Bronchial epithelial cell (primary cell): ENCODE measurements at regions not wholly inside any gene's neighbourhood (a gene's known extent, or its start where the extent isn't known, plus 50 kb on each side); places are given as distances from the start of the nearest gene placed in this dataset.
A peak's percentile ranks its signal among the peaks of the same experiment; 100 is the strongest.

ENCODE experiments used
- DNase-seq: peaks from one replicate; pipeline ENCODE4 v3.0.0-alpha.2; 2010; ENCODE audit warnings: low read depth
- FAIRE-seq: peaks from 2 replicates; lab custom pipeline; 2011; peaks lifted over from hg19 to GRCh38; lab: Jason Lieb, UNC
- H3K27me3 ChIP-seq: 2 replicates; pipeline ENCODE4 v1.5.1; 2011; ENCODE audit warnings: low read length; ENCODE audit not compliant: control insufficient read depth, insufficient read depth
- H3K36me3 ChIP-seq: 2 replicates; pipeline ENCODE4 v1.5.1; 2011; ENCODE audit warnings: low read length; ENCODE audit not compliant: control insufficient read depth, insufficient read depth
- H3K4me3 ChIP-seq: 2 replicates; pipeline ENCODE4 v1.5.1; 2011; ENCODE audit warnings: mild to moderate bottlenecking, low read depth, low read length, control low read depth
- CTCF ChIP-seq: IDR thresholded peaks from 2 replicates; pipeline ENCODE4 v1.5.1; 2011; ENCODE audit warnings: mild to moderate bottlenecking, moderate library complexity, low read length, control low read depth, inconsistent platforms; ENCODE audit not compliant: insufficient read depth, severe bottlenecking

DNA sequence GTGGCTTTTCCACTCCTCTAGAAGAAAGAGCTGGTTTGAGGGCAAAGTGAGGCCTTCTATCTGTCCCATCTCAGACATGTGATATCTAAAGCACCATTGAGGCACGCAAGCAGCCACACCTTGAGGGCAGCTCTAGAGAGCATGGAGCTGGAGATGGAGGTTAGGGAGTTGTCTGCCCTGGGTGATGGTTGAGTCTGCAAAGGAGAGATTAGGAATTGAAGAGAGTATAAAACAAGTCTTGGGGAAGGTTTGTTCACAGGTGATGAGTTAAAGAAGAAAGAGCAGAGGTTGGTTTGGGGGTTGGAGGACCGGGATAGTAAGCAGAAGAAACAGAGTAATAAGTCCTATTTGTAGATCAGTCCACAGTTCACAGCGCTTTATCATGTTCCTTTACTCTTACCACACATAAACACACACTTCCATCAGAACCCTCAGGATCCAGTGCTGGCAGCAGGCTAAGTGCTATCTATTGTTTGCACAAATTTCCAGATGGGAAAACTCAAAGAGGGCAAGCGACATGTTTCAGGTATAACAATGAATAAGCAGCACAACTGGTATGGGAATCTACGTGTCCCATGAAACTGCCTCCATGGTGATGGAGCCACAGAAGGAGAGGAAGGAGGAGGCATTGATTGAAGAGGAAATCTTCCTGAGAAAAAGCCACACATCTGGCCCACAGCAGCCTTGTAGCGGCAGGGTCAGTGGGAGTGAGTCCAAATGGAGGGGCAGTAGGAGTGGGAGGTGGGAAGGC is 65.8 kb downstream of the RASSF10 start:
- H3K4me3 ChIP-seq: no peak overlapping the region
- H3K27me3 ChIP-seq: no peaks in the 10 kb centered on the region
- DNase-seq (no peak), FAIRE-seq (no peak)
- TF ChIP-seq CTCF: no peak
- H3K36me3 ChIP-seq: no peaks in the 10 kb centered on the region

DNA sequence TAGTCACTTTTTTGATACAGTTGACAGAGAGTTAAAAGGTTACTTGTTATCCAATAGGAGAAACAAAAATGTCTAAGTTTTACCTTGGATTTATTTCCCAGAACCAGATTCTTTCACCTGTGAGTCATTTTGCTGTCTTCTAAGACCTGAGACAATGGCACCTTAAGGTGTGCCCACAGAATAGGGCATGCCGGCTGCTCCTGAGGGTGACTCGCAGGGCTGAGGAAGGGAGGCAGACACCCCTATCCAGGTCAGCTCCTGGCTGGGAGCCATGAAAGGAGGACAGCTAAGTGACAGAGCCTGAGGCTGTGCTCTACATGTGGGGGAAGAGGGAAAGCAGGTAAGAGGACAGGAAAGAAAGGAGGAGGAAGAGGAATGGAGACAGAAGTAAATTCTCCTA is 67.8 kb downstream of the RASSF10 start:
- DNase-seq (peak; percentile 84), FAIRE-seq (no peak)
- H3K4me3 ChIP-seq: no peak overlapping the region
- no peaks in the 10 kb centered on the region for H3K27me3 ChIP-seq
- TF ChIP-seq CTCF: no peak
- no peaks in the 10 kb centered on the region for H3K36me3 ChIP-seq

DNA sequence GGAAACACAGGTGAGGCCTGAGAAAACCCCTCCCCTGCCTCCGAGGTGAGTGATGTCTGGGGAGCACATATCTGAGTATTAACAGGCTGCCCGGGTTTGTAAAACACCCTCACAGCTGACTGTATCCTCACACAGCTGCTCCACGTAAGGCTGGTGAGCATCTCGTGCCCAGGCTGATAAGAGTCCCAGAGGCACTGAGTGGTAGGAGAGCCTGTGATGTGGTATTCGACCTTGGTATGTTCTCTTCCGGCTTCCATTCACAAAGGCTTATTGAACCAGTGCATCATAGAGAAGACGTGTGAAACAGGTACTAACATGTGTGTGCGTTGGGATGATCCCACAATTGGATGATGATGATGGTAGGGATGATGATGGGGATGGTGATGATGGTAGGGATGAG is 71.7 kb downstream of the RASSF10 start:
- no peak overlapping the region for H3K4me3 ChIP-seq
- H3K27me3 ChIP-seq: no peaks in the 10 kb centered on the region
- no peaks in the 10 kb centered on the region for H3K36me3 ChIP-seq
- DNase-seq (no peak), FAIRE-seq (peak; percentile 58)
- TF ChIP-seq CTCF: no peak

- no peak overlapping the region for H3K4me3 ChIP-seq
- FAIRE-seq: no peak
- no peak for DNase-seq
- H3K36me3 ChIP-seq: no peaks in the 10 kb centered on the region
- TF ChIP-seq CTCF: no peak
- H3K27me3 ChIP-seq: no peaks in the 10 kb centered on the region
These were observed 73.5 kb downstream of the RASSF10 start for GRCh38 chr11:13082588-13082987.

DNA sequence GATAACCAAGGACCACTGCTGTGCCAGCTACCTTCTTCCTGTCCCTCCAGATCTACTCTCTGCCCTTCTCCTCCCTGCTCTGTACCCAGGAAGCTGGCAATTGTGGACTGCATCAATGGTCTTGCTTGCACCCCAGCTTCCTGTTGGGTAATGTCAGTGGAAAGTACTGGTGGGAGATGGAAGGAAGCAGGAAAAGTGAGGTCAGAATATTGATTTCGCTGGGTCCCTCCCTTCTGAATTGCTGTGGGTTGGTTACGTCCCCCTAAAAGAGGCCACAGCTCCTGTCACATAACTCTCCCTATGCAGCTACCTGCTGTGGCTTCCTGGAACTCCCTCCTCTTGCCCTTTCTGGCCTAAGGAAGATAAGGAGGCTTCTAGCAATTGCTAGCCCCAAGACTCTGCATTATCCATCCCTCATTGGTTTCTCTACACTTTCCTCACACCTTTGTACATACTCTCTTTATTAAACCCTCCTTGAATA is 81.2 kb downstream of the RASSF10 start:
- FAIRE-seq (no peak), DNase-seq (no peak)
- no peak for TF ChIP-seq CTCF
- Histone ChIP-seq H3K36me3 (no peaks in the 10 kb centered on the region), H3K27me3 (no peaks in the 10 kb centered on the region), H3K4me3 (no peak overlapping the region)

DNA sequence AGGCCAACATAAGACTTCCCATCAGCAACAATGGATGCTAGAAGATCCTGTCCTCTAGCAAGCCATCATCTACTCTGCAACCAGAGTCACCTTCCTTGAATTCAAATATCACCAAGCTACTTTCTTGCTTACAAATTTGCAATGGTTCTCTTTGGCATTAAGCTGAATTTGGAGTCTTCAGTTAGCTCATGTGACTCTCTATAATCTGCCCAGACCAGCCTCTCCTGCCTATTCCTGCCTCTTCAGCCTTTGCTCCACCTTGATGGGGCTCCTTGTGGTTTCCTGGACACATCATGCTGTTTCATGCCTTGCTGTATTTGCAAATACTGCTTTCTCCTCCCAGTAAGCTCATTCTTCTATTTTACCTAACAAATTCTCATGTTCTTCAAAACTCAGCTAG is 82.3 kb downstream of the RASSF10 start:
- no peak for TF ChIP-seq CTCF
- H3K36me3 ChIP-seq: no peaks in the 10 kb centered on the region
- no peak overlapping the region for H3K4me3 ChIP-seq
- peak; percentile 97 for DNase-seq
- no peaks in the 10 kb centered on the region for H3K27me3 ChIP-seq
- peak; percentile 88 for FAIRE-seq
